GM19043 (cell line): ENCODE measurements at regions not wholly inside any gene's neighbourhood (a gene's known extent, or its start where the extent isn't known, plus 50 kb on each side); places are given as distances from the start of the nearest gene placed in this dataset.

Experiments
- ATAC-seq: cut with Tn5 transposase; IDR thresholded peaks from one replicate; pipeline ENCODE4 v1.9.1; 2021; ENCODE audit warnings: low read depth; ENCODE audit not compliant: unreplicated experiment

DNA sequence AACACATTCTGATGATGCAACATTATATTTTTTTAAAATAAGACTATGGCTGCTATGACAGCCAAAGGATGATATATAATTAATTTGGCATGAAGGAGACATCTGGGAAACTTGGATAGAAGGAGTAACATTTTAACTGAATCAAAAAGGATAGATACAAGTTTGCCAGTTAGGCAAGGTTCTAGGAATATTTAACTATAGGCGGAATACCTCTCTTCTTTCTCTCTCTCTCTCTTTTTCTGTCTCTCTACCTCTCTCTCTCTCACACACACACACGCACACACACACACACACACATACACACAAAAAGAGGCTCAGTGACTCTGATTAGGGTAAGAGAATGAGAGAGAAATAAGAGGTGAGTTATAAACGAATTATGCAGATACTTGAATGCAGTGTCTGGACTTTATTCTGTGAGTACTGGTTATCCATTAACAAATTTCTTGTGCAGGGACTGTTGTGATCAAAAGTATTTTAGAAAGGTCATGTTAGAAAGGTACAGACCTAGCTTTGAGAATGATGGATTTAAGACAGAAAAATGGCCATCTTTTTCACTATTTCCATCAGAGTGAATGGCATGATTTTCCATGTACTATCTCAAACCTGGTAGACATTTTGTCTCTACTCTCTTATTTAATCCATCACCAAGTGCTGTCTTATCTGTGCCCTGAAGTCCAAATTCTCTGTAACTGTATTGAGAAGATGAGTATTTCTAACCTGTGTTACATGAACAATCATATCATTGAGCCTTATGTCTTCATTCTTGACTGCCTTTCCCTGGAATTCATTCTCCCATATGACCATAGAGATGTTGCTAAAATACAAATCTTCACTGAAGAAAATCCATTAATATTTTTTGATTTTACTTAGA is 1106.9 kb upstream of the ADGRL4 start:
- no peak for ATAC-seq

- ATAC-seq: no peak
Observed at GRCh38 chr1:80101159-80101558, 1094.6 kb upstream of the ADGRL4 start.

- no peak for ATAC-seq
Observed at GRCh38 chr1:80099713-80100112, 1093.2 kb upstream of the ADGRL4 start.

DNA sequence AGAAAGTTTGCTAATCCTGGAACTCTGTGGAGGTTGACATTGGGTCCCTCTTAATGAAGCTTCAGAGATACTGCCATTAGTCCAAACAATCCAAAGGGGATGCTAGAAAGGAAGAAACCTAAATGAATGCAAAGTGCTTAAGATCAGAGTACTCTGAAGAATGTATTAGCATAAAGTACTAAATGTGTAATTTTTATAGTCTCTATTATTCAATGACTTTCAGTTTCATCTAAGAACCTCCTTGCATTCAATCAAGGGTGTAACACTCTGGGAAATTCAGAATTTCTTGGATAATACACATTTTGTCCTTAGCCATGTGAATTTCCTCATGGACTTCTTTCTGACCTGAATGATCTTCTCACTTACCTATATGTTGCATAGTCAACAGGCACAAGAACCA is 1078.5 kb upstream of the ADGRL4 start:
- ATAC-seq: no peak

DNA sequence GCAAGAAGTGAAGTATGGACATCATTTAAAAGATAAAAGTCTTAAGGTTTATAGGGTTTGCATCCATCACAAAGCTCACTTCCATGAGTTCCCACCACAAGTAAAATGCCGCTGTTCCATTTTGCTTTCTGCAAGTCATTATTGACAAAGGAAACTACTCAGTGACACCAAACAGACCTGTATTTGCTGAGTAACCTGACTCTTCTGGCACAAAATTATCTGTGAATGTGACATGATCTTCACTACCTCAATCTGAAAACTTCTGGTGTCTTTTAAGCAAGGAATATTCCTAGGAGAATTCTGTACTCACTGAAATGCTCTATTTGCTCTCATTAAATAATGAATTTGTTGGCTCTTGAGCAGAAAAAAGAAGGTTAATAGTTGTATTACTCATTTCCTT is 1077.4 kb upstream of the ADGRL4 start:
- no peak for ATAC-seq

DNA sequence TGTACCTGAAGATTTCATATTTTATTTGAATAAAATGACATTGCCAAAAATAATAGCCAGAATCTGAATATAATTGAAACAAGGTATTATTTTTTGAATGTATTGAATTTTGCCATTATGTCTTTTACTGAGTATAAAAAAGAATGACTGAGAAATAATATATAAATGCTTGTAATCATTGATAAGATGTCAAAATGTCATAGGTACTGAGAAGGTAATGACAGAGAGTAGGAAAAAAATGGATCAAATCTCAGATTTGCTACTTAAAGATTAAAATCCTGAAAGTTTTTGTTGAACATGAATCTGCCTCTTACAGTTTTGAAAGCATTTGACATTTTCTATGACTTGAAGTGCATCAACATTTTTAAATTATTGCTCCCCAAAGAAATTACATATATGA is 1069.9 kb upstream of the ADGRL4 start:
- no peak for ATAC-seq

GRCh38 chr1:80075351-80075750 is 1068.8 kb upstream of the ADGRL4 start:
- no peak for ATAC-seq

DNA sequence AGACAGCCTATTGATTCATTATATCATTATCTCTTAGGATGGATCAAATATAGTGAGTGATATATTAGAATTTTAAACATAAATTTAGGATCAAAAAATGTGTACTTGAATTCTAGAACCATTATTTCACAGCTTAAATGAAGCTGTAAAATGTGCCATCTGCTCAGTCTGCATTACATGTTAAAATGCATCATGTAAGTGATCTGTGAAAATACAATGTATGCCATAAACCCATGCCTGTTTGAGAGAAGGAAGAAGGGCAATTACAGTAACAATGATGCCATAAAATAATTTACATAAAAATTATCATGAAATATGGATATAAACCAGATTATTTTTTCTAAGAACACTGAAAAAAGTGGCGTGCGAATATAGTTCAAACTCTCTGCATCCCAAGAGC is 1066.0 kb upstream of the ADGRL4 start:
- no peak for ATAC-seq

- ATAC-seq: no peak
Observed at GRCh38 chr1:80066060-80066459, 1059.5 kb upstream of the ADGRL4 start.

GRCh38 chr1:80064524-80064923 is 1058.0 kb upstream of the ADGRL4 start:
- ATAC-seq: no peak

- ATAC-seq: no peak
Observed at GRCh38 chr1:80059940-80060339, 1053.4 kb upstream of the ADGRL4 start.

- ATAC-seq: no peak
Observed at GRCh38 chr1:80056179-80056578, 1049.6 kb upstream of the ADGRL4 start.

- ATAC-seq: no peak
Observed at GRCh38 chr1:80054129-80054528, 1047.6 kb upstream of the ADGRL4 start.

- ATAC-seq: no peak
Observed at GRCh38 chr1:80053613-80054012, 1047.1 kb upstream of the ADGRL4 start.

DNA sequence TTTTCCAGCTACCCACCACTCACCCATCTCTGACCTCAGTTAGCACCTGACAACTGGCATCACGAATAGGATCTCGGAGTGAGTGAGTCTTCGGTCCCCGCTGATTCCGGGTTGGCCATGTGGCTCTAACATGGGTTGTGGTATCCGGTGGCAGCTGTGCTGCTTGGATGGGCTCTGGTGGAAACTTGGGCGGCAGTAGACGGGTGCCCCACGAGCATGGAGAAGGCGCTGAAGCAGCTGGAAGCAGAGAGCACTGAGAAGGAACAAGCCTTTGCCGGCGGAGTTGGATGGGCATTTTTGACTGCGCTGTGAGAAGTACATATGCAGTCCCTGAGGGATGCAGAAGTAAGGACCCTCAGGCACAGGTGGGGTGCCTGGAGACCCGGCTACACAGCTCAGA is 1044.0 kb upstream of the ADGRL4 start:
- ATAC-seq: no peak

DNA sequence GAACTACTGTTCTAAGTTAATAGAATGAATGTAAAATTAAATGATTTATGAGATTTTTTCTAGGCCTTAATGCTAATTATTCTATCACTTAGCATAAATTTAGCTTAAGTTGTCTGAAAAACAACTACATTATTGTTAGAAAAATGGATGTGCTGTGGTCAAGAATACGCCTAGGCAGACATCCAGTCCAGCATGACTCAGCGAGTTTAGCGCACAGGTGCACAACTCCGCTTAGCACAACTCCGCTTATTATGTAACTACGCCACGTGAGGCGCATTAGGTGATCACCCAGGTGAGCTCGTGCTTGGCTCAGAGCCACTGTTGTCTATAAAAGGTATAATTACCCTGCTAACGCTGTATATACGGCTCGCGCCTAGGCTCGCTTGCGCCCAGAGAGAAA is 1043.6 kb upstream of the ADGRL4 start:
- ATAC-seq: no peak

DNA sequence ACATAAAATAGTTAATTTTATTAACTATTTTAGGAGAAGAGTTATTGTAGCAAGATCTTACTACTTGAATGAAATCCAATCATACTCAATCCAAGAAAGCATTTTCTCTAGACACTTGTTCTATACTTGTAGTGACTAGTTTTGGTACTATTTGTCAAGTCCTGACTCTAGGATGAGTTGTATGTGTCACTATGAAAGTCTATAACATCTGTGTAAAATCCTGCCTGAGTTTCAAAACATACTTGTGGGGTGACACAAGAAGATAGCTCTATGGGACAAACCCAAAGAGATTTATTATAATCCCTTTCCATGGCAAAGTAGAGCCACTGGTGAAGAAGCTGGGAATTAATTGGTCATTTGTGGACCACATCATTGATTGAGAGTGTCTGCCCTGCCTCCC is 1042.2 kb upstream of the ADGRL4 start:
- ATAC-seq: no peak

- no peak for ATAC-seq
Observed at GRCh38 chr1:80047791-80048190, 1041.3 kb upstream of the ADGRL4 start.

- ATAC-seq: no peak
Observed at GRCh38 chr1:80044662-80045061, 1038.1 kb upstream of the ADGRL4 start.

- no peak for ATAC-seq
Observed at GRCh38 chr1:80036690-80037432, 1030.3 kb upstream of the ADGRL4 start.

- no peak for ATAC-seq
Observed at GRCh38 chr1:80023358-80023757, 1016.8 kb upstream of the ADGRL4 start.

DNA sequence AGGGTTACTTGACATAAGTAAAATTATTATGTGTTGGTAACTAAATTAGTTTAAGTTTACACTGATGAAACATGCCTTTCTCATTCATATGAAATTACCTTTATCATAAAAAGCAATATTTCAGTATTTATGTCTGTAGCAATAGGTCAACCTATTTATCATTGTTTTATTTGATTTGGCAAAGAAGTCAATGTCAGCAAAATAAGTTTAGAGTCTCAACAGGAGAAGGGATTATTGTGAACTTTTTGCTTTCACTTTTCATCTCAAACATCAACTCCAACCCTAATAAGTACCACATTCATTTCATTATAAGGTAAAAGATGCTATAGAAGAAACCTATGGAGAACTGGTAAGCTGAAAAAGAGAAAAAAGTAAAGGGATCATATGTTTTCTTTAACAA is 1015.4 kb upstream of the ADGRL4 start:
- no peak for ATAC-seq
